ENCODE measurements at regions not wholly inside any gene's neighbourhood (a gene's known extent, or its start where the extent isn't known, plus 50 kb on each side); places are given as distances from the start of the nearest gene placed in this dataset.

DNA sequence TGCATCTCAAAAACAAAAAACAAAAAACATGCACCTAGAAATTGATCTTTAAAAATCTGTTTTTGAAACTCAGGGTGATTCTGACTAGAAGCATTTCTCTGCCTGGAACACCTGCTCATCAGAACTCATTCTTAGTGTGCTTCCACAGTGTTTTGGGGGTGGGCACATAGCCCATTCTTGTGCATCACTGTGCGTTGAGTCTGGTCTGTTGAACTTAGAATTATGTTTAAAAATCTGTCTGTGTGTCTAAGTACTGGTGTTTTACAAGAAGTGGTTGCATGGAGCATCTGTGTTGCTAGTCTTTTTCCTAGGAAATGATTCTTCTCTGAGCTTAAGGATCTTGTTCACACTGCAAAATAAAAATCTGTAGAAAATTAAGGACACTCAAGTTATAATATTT lies 264.5 kb downstream of the SOX4 start:
- no peak overlapping the region for H3K23ac ChIP-seq (ENCODE audit: low read length)
- no peak overlapping the region for H2AK5ac ChIP-seq (ENCODE audit: low read length)
- H3K9ac ChIP-seq (ENCODE audit: low read length): no peak overlapping the region
- H2BK5ac ChIP-seq (ENCODE audit: low read length): no peak overlapping the region
- no peak for DNase-seq
- no peak overlapping the region for H3K56ac ChIP-seq (ENCODE audit: low read length)
- H3K27ac ChIP-seq (ENCODE audit: low read depth, low read length): no peak overlapping the region
- H3K79me1 ChIP-seq (ENCODE audit: low read length): peaks cover 9% of the 10 kb centered on the region
- H4K8ac ChIP-seq (ENCODE audit: low read depth, low read length): no peak overlapping the region
- peaks cover 8% of the 10 kb centered on the region for H3K79me2 ChIP-seq (ENCODE audit: control insufficient read depth, insufficient read depth, low read length)
- no peak overlapping the region for H3K4me3 ChIP-seq (ENCODE audit: low read length)
- no peaks in the 10 kb centered on the region for H3K36me3 ChIP-seq (ENCODE audit: control insufficient read depth, insufficient read depth, low read length)
- no peak overlapping the region for H2BK15ac ChIP-seq (replicated peaks; ENCODE audit: low read depth)
- no peaks in the 10 kb centered on the region for H3K27me3 ChIP-seq (ENCODE audit: insufficient read depth, low read length, poor library complexity)
- no peak overlapping the region for H2BK120ac ChIP-seq (ENCODE audit: low read depth, low read length)
- no peak overlapping the region for H3K18ac ChIP-seq (ENCODE audit: low read length)
- H4K5ac ChIP-seq (ENCODE audit: low read length): no peak overlapping the region
- no peak overlapping the region for H3K4ac ChIP-seq (ENCODE audit: low read depth, low read length)
- no peak overlapping the region for H3K4me2 ChIP-seq (ENCODE audit: low read length)
- peaks cover 6% of the 10 kb centered on the region for H3K4me1 ChIP-seq (ENCODE audit: control insufficient read depth, low read depth, low read length)
- no CpG with 5 or more reads among the region's 1 CpG for WGBS (ENCODE audit: extremely low coverage, insufficient coverage, low lambda C conversion rate)

- H3K27ac ChIP-seq (ENCODE audit: low read depth, low read length): no peak overlapping the region
- WGBS (ENCODE audit: extremely low coverage, insufficient coverage, low lambda C conversion rate): no CpG with 5 or more reads among the region's 6 CpGs
- DNase-seq: no peak
- H2BK120ac ChIP-seq (ENCODE audit: low read depth, low read length): no peak overlapping the region
- H3K4me2 ChIP-seq (ENCODE audit: low read length): no peak overlapping the region
- H3K27me3 ChIP-seq (ENCODE audit: insufficient read depth, low read length, poor library complexity): no peaks in the 10 kb centered on the region
- H2BK15ac ChIP-seq (replicated peaks; ENCODE audit: low read depth): no peak overlapping the region
- no peak overlapping the region for H3K23ac ChIP-seq (ENCODE audit: low read length)
- H4K8ac ChIP-seq (ENCODE audit: low read depth, low read length): no peak overlapping the region
- H3K79me2 ChIP-seq (ENCODE audit: control insufficient read depth, insufficient read depth, low read length): peaks cover 6% of the 10 kb centered on the region
- no peak overlapping the region for H3K4me3 ChIP-seq (ENCODE audit: low read length)
- peaks cover 9% of the 10 kb centered on the region for H3K79me1 ChIP-seq (ENCODE audit: low read length)
- H3K56ac ChIP-seq (ENCODE audit: low read length): no peak overlapping the region
- no peak overlapping the region for H3K9ac ChIP-seq (ENCODE audit: low read length)
- H4K5ac ChIP-seq (ENCODE audit: low read length): no peak overlapping the region
- H3K18ac ChIP-seq (ENCODE audit: low read length): no peak overlapping the region
- no peaks in the 10 kb centered on the region for H3K36me3 ChIP-seq (ENCODE audit: control insufficient read depth, insufficient read depth, low read length)
- H3K4ac ChIP-seq (ENCODE audit: low read depth, low read length): no peak overlapping the region
- H3K4me1 ChIP-seq (ENCODE audit: control insufficient read depth, low read depth, low read length): peaks cover 6% of the 10 kb centered on the region
- H2AK5ac ChIP-seq (ENCODE audit: low read length): no peak overlapping the region
- no peak overlapping the region for H2BK5ac ChIP-seq (ENCODE audit: low read length)
These were observed 265.7 kb downstream of the SOX4 start for GRCh38 chr6:21859193-21859735.

DNA sequence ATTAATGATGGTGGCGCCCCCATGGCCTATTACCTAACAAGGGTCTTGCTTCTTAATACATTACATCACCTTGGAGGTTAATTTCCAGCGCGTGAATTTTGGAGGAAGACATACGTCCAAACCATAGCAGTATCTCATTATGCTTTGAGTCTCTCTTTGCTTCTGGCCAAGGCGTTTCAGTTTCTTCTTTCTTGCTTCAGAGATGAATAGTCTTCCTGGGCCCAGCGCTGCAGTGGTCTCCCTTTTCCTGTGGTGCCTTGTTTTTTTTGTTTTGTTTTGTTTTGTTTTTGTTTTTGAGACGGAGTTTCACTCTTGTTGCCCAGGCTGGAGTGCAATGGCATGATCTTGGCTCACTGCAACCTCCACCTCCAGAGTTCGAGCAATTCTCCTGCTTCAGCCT lies 268.4 kb downstream of the SOX4 start:
- Histone ChIP-seq H3K79me2 (ENCODE audit: control insufficient read depth, insufficient read depth, low read length) (peaks cover 4% of the 10 kb centered on the region), H2BK15ac (replicated peaks; ENCODE audit: low read depth) (no peak overlapping the region), H2BK5ac (ENCODE audit: low read length) (no peak overlapping the region), H3K27me3 (ENCODE audit: insufficient read depth, low read length, poor library complexity) (no peaks in the 10 kb centered on the region), H2AK5ac (ENCODE audit: low read length) (no peak overlapping the region), H3K56ac (ENCODE audit: low read length) (no peak overlapping the region), H3K4me2 (ENCODE audit: low read length) (no peak overlapping the region), H3K79me1 (ENCODE audit: low read length) (peaks cover 6% of the 10 kb centered on the region), H3K4me1 (ENCODE audit: control insufficient read depth, low read depth, low read length) (no peaks in the 10 kb centered on the region), H3K23ac (ENCODE audit: low read length) (no peak overlapping the region), H3K4me3 (ENCODE audit: low read length) (no peak overlapping the region), H3K9ac (ENCODE audit: low read length) (no peak overlapping the region), H3K27ac (ENCODE audit: low read depth, low read length) (no peak overlapping the region), H4K8ac (ENCODE audit: low read depth, low read length) (no peak overlapping the region), H2BK120ac (ENCODE audit: low read depth, low read length) (no peak overlapping the region), H3K4ac (ENCODE audit: low read depth, low read length) (no peak overlapping the region), H3K36me3 (ENCODE audit: control insufficient read depth, insufficient read depth, low read length) (no peaks in the 10 kb centered on the region), H4K5ac (ENCODE audit: low read length) (no peak overlapping the region), H3K18ac (ENCODE audit: low read length) (no peak overlapping the region)
- DNase-seq: no peak
- no CpG with 5 or more reads among the region's 8 CpGs for WGBS (ENCODE audit: extremely low coverage, insufficient coverage, low lambda C conversion rate)

DNA sequence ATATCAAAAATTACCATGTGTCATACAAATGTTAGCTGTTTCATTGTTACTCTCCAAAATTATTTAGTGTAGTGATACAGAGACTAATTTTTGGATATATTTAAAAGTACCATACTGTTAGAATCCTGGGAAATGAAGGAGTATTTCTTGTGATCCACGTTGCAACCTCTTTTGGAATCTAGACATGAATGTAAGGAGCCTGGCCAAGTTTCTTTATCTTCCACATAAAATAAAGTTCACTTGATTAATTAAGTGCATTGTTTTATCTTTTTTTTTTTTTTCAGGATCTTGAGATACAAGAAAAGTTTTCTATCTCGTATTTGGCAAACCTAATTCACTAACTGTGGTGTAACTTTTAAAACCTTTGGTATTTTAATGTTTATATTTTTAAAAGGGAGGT lies 270.7 kb downstream of the SOX4 start:
- Histone ChIP-seq H2BK5ac (ENCODE audit: low read length) (no peak overlapping the region), H3K27me3 (ENCODE audit: insufficient read depth, low read length, poor library complexity) (no peaks in the 10 kb centered on the region), H3K4ac (ENCODE audit: low read depth, low read length) (no peak overlapping the region), H3K18ac (ENCODE audit: low read length) (no peak overlapping the region), H3K4me2 (ENCODE audit: low read length) (no peak overlapping the region), H3K79me1 (ENCODE audit: low read length) (no peaks in the 10 kb centered on the region), H2BK120ac (ENCODE audit: low read depth, low read length) (no peak overlapping the region), H3K4me3 (ENCODE audit: low read length) (no peak overlapping the region), H3K4me1 (ENCODE audit: control insufficient read depth, low read depth, low read length) (no peaks in the 10 kb centered on the region), H4K5ac (ENCODE audit: low read length) (no peak overlapping the region), H3K36me3 (ENCODE audit: control insufficient read depth, insufficient read depth, low read length) (no peaks in the 10 kb centered on the region), H3K23ac (ENCODE audit: low read length) (no peak overlapping the region), H3K56ac (ENCODE audit: low read length) (no peak overlapping the region), H3K79me2 (ENCODE audit: control insufficient read depth, insufficient read depth, low read length) (no peaks in the 10 kb centered on the region), H2AK5ac (ENCODE audit: low read length) (no peak overlapping the region), H3K9ac (ENCODE audit: low read length) (no peak overlapping the region), H3K27ac (ENCODE audit: low read depth, low read length) (no peak overlapping the region), H2BK15ac (replicated peaks; ENCODE audit: low read depth) (no peak overlapping the region), H4K8ac (ENCODE audit: low read depth, low read length) (no peak overlapping the region)
- WGBS (ENCODE audit: extremely low coverage, insufficient coverage, low lambda C conversion rate): no CpG with 5 or more reads among the region's 2 CpGs
- no peak for DNase-seq

DNA sequence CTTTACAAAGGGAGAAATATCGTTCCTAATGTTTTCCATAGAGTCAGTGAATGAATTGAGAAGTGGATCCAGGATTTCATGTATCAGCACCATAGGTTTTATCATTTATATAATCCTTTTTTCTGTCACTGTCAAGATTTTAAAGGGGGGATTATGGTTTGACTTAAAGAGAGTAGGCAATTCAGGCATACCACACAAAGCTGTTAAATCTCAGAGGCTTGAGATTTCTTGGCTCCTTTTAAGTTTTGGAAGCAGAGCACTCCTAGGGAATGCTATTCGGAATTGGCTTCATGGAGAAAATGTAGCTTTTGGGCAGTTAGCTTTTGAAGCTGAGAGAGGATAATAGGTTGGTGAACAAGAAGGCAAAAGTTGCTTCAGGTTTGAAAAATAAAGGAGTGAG lies 274.7 kb downstream of the SOX4 start:
- no CpG with 5 or more reads among the region's 2 CpGs for WGBS (ENCODE audit: extremely low coverage, insufficient coverage, low lambda C conversion rate)
- no peaks in the 10 kb centered on the region for H3K27me3 ChIP-seq (ENCODE audit: insufficient read depth, low read length, poor library complexity)
- peaks cover 2% of the 10 kb centered on the region for H3K36me3 ChIP-seq (ENCODE audit: control insufficient read depth, insufficient read depth, low read length)
- H3K4me3 ChIP-seq (ENCODE audit: low read length): no peak overlapping the region
- H2BK5ac ChIP-seq (ENCODE audit: low read length): no peak overlapping the region
- no peak overlapping the region for H3K23ac ChIP-seq (ENCODE audit: low read length)
- peaks cover 4% of the 10 kb centered on the region for H3K79me2 ChIP-seq (ENCODE audit: control insufficient read depth, insufficient read depth, low read length)
- H3K79me1 ChIP-seq (ENCODE audit: low read length): peaks cover 5% of the 10 kb centered on the region
- no peak overlapping the region for H3K4me2 ChIP-seq (ENCODE audit: low read length)
- H3K4ac ChIP-seq (ENCODE audit: low read depth, low read length): no peak overlapping the region
- H3K9ac ChIP-seq (ENCODE audit: low read length): no peak overlapping the region
- H3K27ac ChIP-seq (ENCODE audit: low read depth, low read length): no peak overlapping the region
- no peak for DNase-seq
- H4K5ac ChIP-seq (ENCODE audit: low read length): no peak overlapping the region
- H2AK5ac ChIP-seq (ENCODE audit: low read length): no peak overlapping the region
- no peak overlapping the region for H2BK120ac ChIP-seq (ENCODE audit: low read depth, low read length)
- no peak overlapping the region for H2BK15ac ChIP-seq (replicated peaks; ENCODE audit: low read depth)
- H3K18ac ChIP-seq (ENCODE audit: low read length): no peak overlapping the region
- no peak overlapping the region for H4K8ac ChIP-seq (ENCODE audit: low read depth, low read length)
- H3K4me1 ChIP-seq (ENCODE audit: control insufficient read depth, low read depth, low read length): no peaks in the 10 kb centered on the region
- H3K56ac ChIP-seq (ENCODE audit: low read length): no peak overlapping the region

DNA sequence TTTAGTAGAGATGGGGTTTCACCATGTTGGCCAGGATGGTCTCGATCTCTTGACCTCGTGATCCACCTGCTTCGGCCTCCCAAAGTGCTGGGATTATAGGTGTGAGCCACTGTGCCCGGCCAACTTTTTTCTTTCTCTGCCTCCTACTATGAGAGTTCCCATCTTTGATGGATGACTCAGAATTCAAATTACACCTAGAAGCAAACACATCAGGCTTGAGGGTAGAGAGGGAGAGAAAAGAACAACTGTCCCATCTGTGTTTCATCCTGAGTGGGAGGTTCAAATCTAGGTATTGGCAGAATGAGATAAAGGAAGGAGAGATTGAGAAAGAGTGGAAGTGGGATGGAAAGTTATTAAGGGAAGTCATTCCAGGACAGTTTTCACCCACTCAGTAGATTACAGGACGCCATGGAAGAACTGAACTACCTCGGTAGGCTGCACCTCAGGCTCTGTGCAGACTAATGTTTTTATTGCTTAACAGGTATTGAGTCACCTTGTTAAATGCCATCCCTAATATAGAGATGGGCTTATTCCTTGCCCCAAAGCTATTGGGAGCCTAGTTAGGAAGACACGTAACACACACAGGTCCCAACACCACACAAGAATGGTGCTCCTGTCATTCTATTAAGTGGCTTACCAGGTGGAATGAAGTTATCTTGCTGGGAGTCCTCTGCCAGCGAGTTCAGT lies 275.7 kb downstream of the SOX4 start:
- H3K4ac ChIP-seq (ENCODE audit: low read depth, low read length): no peak overlapping the region
- no peak overlapping the region for H3K9ac ChIP-seq (ENCODE audit: low read length)
- H3K4me1 ChIP-seq (ENCODE audit: control insufficient read depth, low read depth, low read length): no peaks in the 10 kb centered on the region
- H3K4me3 ChIP-seq (ENCODE audit: low read length): no peak overlapping the region
- H3K27me3 ChIP-seq (ENCODE audit: insufficient read depth, low read length, poor library complexity): no peaks in the 10 kb centered on the region
- H3K36me3 ChIP-seq (ENCODE audit: control insufficient read depth, insufficient read depth, low read length): peaks cover 2% of the 10 kb centered on the region
- no peak overlapping the region for H3K18ac ChIP-seq (ENCODE audit: low read length)
- no peak for DNase-seq
- H3K23ac ChIP-seq (ENCODE audit: low read length): no peak overlapping the region
- H3K56ac ChIP-seq (ENCODE audit: low read length): no peak overlapping the region
- H2BK15ac ChIP-seq (replicated peaks; ENCODE audit: low read depth): no peak overlapping the region
- H4K8ac ChIP-seq (ENCODE audit: low read depth, low read length): no peak overlapping the region
- H4K5ac ChIP-seq (ENCODE audit: low read length): no peak overlapping the region
- no CpG with 5 or more reads among the region's 8 CpGs for WGBS (ENCODE audit: extremely low coverage, insufficient coverage, low lambda C conversion rate)
- peaks cover 7% of the 10 kb centered on the region for H3K79me1 ChIP-seq (ENCODE audit: low read length)
- no peak overlapping the region for H2BK120ac ChIP-seq (ENCODE audit: low read depth, low read length)
- H2BK5ac ChIP-seq (ENCODE audit: low read length): no peak overlapping the region
- no peak overlapping the region for H3K27ac ChIP-seq (ENCODE audit: low read depth, low read length)
- no peak overlapping the region for H2AK5ac ChIP-seq (ENCODE audit: low read length)
- H3K79me2 ChIP-seq (ENCODE audit: control insufficient read depth, insufficient read depth, low read length): peaks cover 4% of the 10 kb centered on the region
- H3K4me2 ChIP-seq (ENCODE audit: low read length): no peak overlapping the region

Measured in mesendoderm (in vitro differentiated cells).